HG02798 (cell line): ENCODE measurements at regions not wholly inside any gene's neighbourhood (a gene's known extent, or its start where the extent isn't known, plus 50 kb on each side); places are given as distances from the start of the nearest gene placed in this dataset.
A peak's percentile ranks its signal among the peaks of the same experiment; 100 is the strongest.

ENCODE experiments used
- ATAC-seq: cut with Tn5 transposase; IDR thresholded peaks from one replicate; pipeline ENCODE4 v1.9.1; 2021; ENCODE audit warnings: mild to moderate bottlenecking; ENCODE audit not compliant: unreplicated experiment, poor library complexity

GRCh38 chr3:153591561-153592245 is 429.7 kb downstream of the RAP2B start:
- no peak for ATAC-seq

- ATAC-seq, result peak; percentile 55
These were observed 433.3 kb downstream of the RAP2B start for GRCh38 chr3:153595186-153595815.

- ATAC-seq, result no peak
These were observed 434.4 kb downstream of the RAP2B start for GRCh38 chr3:153596401-153596800.

- ATAC-seq, result no peak
These were observed 437.7 kb downstream of the RAP2B start for GRCh38 chr3:153599685-153600084.

- no peak for ATAC-seq
These were observed 438.9 kb downstream of the RAP2B start for GRCh38 chr3:153600896-153601295.

- no peak for ATAC-seq
These were observed 439.4 kb downstream of the RAP2B start for GRCh38 chr3:153601374-153601853.

- ATAC-seq, result no peak
These were observed 440.8 kb downstream of the RAP2B start for GRCh38 chr3:153602801-153603200.

GRCh38 chr3:153614140-153614539 is 452.1 kb downstream of the RAP2B start:
- ATAC-seq, result no peak

GRCh38 chr3:153614563-153614962 is 452.5 kb downstream of the RAP2B start:
- ATAC-seq, result no peak

- ATAC-seq, result no peak
These were observed 453.8 kb downstream of the RAP2B start for GRCh38 chr3:153615863-153616262.

- no peak for ATAC-seq
These were observed 455.4 kb downstream of the RAP2B start for GRCh38 chr3:153617463-153617862.

- no peak for ATAC-seq
These were observed 456.1 kb downstream of the RAP2B start for GRCh38 chr3:153618176-153618575.

GRCh38 chr3:153619268-153619667 is 457.2 kb downstream of the RAP2B start:
- ATAC-seq, result no peak

GRCh38 chr3:153621953-153622352 is 459.9 kb downstream of the RAP2B start:
- peak; percentile 97 for ATAC-seq

GRCh38 chr3:153623834-153624233 is 461.8 kb downstream of the RAP2B start:
- ATAC-seq, result no peak

GRCh38 chr3:153624310-153625030 is 462.4 kb downstream of the RAP2B start:
- no peak for ATAC-seq

GRCh38 chr3:153625506-153625905 is 463.5 kb downstream of the RAP2B start:
- ATAC-seq, result no peak

- no peak for ATAC-seq
These were observed 464.1 kb downstream of the RAP2B start for GRCh38 chr3:153626158-153626557.

GRCh38 chr3:153628591-153628990 is 466.6 kb downstream of the RAP2B start:
- ATAC-seq, result peak; percentile 39

- no peak for ATAC-seq
These were observed 467.1 kb downstream of the RAP2B start for GRCh38 chr3:153629148-153629547.

- ATAC-seq, result no peak
These were observed 469.1 kb downstream of the RAP2B start for GRCh38 chr3:153631102-153631501.
